HEK293 (cell line): ENCODE measurements at regions not wholly inside any gene's neighbourhood (a gene's known extent, or its start where the extent isn't known, plus 50 kb on each side); places are given as distances from the start of the nearest gene placed in this dataset.

ENCODE experiments used
- CTCF ChIA-PET: fragments of 350-600 bp; formaldehyde crosslinking; extraction: SDS; loops from one replicate; lab custom pipeline; 2021; ENCODE audit warnings: antibody characterized with exemption; lab: Yijun Ruan, JAX
- POLR2A ChIA-PET: fragments of 300-600 bp; formaldehyde crosslinking; extraction: SDS; loops from one replicate; lab custom pipeline; 2020; ENCODE audit warnings: antibody characterized with exemption, inconsistent platforms; lab: Yijun Ruan, JAX
- H3K27ac ChIP-seq: fragments of 200-500 bp; sonication (Bioruptor generic); 2 replicates; pipeline ENCODE4 v1.5.1; 2014; ENCODE audit warnings: low read depth, low read length, control low read depth, inconsistent platforms; ENCODE audit errors: extremely low read depth
- H3K36me3 ChIP-seq, 2 experiments: fragments of 200-500 bp in 1 of 2; sonication (Bioruptor generic) in 1 of 2; 1 replicate in 1 of 2; 2 replicates in 1 of 2; pipeline ENCODE4 v1.5.1; 2014 to 2017; ENCODE audit warnings: inconsistent platforms in 2 of 2, low read length in 2 of 2; ENCODE audit not compliant: control insufficient read depth in 2 of 2, insufficient read depth in 1 of 2
- H3K4me1 ChIP-seq: fragments of 200-500 bp; sonication (Bioruptor generic); 2 replicates; pipeline ENCODE4 v1.5.1; 2014; ENCODE audit warnings: mild to moderate bottlenecking, low read length, inconsistent platforms; ENCODE audit not compliant: control insufficient read depth, insufficient read depth
- H3K4me3 ChIP-seq: 2 replicates; pipeline ENCODE4 v1.5.1; 2011; ENCODE audit warnings: low read depth, mild to moderate bottlenecking, control low read depth, low read length, moderate library complexity
- H3K9me3 ChIP-seq: fragments of 200-500 bp; sonication (Bioruptor generic); 2 replicates; pipeline ENCODE4 v1.5.1; 2014; ENCODE audit warnings: low read depth, low read length, inconsistent platforms; ENCODE audit not compliant: control insufficient read depth, insufficient read depth
- BCL11A ChIP-seq: fragments of 450-650 bp; formaldehyde crosslinking; IDR thresholded peaks from 2 replicates; pipeline ENCODE4 v1.5.1; 2016; ENCODE audit warnings: low read depth, missing biosample characterization, missing genetic modification characterization
- MYNN ChIP-seq: fragments of 450-650 bp; formaldehyde crosslinking; IDR thresholded peaks from 2 replicates; pipeline ENCODE4 v1.5.1; 2016; ENCODE audit warnings: missing biosample characterization, missing genetic modification characterization, borderline replicate concordance
- MZF1 ChIP-seq: fragments of 450-650 bp; formaldehyde crosslinking; IDR thresholded peaks from 2 replicates; pipeline ENCODE4 v1.5.1; 2017; ENCODE audit warnings: missing biosample characterization, missing genetic modification characterization, borderline replicate concordance
- REPIN1 ChIP-seq: fragments of 450-650 bp; formaldehyde crosslinking; IDR thresholded peaks from 2 replicates; pipeline ENCODE4 v1.5.1; 2017; ENCODE audit warnings: missing biosample characterization, missing genetic modification characterization, low read depth
- TCF7L2 ChIP-seq: IDR thresholded peaks from 2 replicates; pipeline ENCODE4 v1.6.1; 2011; ENCODE audit warnings: low read depth, mild to moderate bottlenecking, inconsistent platforms, low read length, moderate library complexity, borderline replicate concordance
- YY1 ChIP-seq: fragments of 450-650 bp; formaldehyde crosslinking; IDR thresholded peaks from 2 replicates; pipeline ENCODE4 v1.5.1; 2018; ENCODE audit warnings: missing biosample characterization, missing genetic modification characterization
- ZNF112 ChIP-seq: fragments of 450-650 bp; formaldehyde crosslinking; IDR thresholded peaks from 2 replicates; pipeline ENCODE4 v1.5.0; 2017; ENCODE audit warnings: missing biosample characterization, missing genetic modification characterization
- ZNF175 ChIP-seq: fragments of 450-650 bp; formaldehyde crosslinking; IDR thresholded peaks from 2 replicates; pipeline ENCODE4 v1.5.1; 2016; ENCODE audit warnings: missing biosample characterization, missing genetic modification characterization
- ZNF19 ChIP-seq: fragments of 450-650 bp; formaldehyde crosslinking; IDR thresholded peaks from 2 replicates; pipeline ENCODE4; 2016; ENCODE audit warnings: missing biosample characterization, missing genetic modification characterization, low read depth
- ZNF202 ChIP-seq: fragments of 450-650 bp; formaldehyde crosslinking; IDR thresholded peaks from 2 replicates; pipeline ENCODE4 v1.5.1; 2016; ENCODE audit warnings: missing biosample characterization, missing genetic modification characterization, borderline replicate concordance
- ZNF221 ChIP-seq: fragments of 450-650 bp; formaldehyde crosslinking; IDR thresholded peaks from 2 replicates; pipeline ENCODE4 v1.5.1; 2017; ENCODE audit warnings: missing biosample characterization, missing genetic modification characterization, borderline replicate concordance
- ZNF223 ChIP-seq: fragments of 450-650 bp; formaldehyde crosslinking; IDR thresholded peaks from 2 replicates; pipeline ENCODE4 v1.5.1; 2016; ENCODE audit warnings: missing biosample characterization, missing genetic modification characterization
- ZNF266 ChIP-seq: fragments of 450-650 bp; formaldehyde crosslinking; IDR thresholded peaks from 2 replicates; pipeline ENCODE4 v1.5.1; 2016; ENCODE audit warnings: missing biosample characterization, missing genetic modification characterization, low read depth
- ZNF37A ChIP-seq: fragments of 450-650 bp; IDR thresholded peaks from 2 replicates; pipeline ENCODE4 v1.5.1; 2018; ENCODE audit warnings: missing biosample characterization, missing genetic modification characterization
- ZNF394 ChIP-seq: fragments of 450-650 bp; formaldehyde crosslinking; IDR thresholded peaks from 2 replicates; pipeline ENCODE4 v1.5.1; 2016; ENCODE audit warnings: missing biosample characterization, missing genetic modification characterization, mild to moderate bottlenecking, moderate library complexity, borderline replicate concordance
- ZNF433 ChIP-seq: fragments of 450-650 bp; formaldehyde crosslinking; IDR thresholded peaks from 2 replicates; pipeline ENCODE4 v1.5.1; 2016; ENCODE audit warnings: missing biosample characterization, missing genetic modification characterization, low read depth
- ZNF510 ChIP-seq: fragments of 450-650 bp; formaldehyde crosslinking; IDR thresholded peaks from 2 replicates; pipeline ENCODE4 v1.5.1; 2018; ENCODE audit warnings: mild to moderate bottlenecking, missing genetic modification characterization, missing biosample characterization; ENCODE audit not compliant: insufficient replicate concordance
- ZNF514 ChIP-seq: fragments of 450-650 bp; formaldehyde crosslinking; IDR thresholded peaks from 2 replicates; pipeline ENCODE4 v1.5.1; 2016; ENCODE audit warnings: missing biosample characterization, missing genetic modification characterization
- ZNF549 ChIP-seq: fragments of 450-650 bp; IDR thresholded peaks from 2 replicates; pipeline ENCODE4 v1.5.1; 2018; ENCODE audit warnings: missing biosample characterization, missing genetic modification characterization, mild to moderate bottlenecking, inconsistent platforms, moderate library complexity
- ZNF624 ChIP-seq: fragments of 450-650 bp; formaldehyde crosslinking; IDR thresholded peaks from 2 replicates; pipeline ENCODE4 v1.5.1; 2017; ENCODE audit warnings: missing biosample characterization, missing genetic modification characterization
- ZNF747 ChIP-seq: fragments of 450-650 bp; formaldehyde crosslinking; IDR thresholded peaks from 2 replicates; pipeline ENCODE4 v1.5.1; 2016; ENCODE audit warnings: missing biosample characterization, missing genetic modification characterization
- ZNF776 ChIP-seq: fragments of 450-650 bp; formaldehyde crosslinking; IDR thresholded peaks from 2 replicates; pipeline ENCODE4 v1.5.0; 2017; ENCODE audit warnings: missing biosample characterization, missing genetic modification characterization, borderline replicate concordance
- ZNF830 ChIP-seq: fragments of 450-650 bp; IDR thresholded peaks from 2 replicates; pipeline ENCODE4 v1.5.0; 2018; ENCODE audit warnings: missing biosample characterization, missing genetic modification characterization, low read depth, mild to moderate bottlenecking, moderate library complexity
- ZNF837 ChIP-seq: fragments of 450-650 bp; formaldehyde crosslinking; IDR thresholded peaks from 2 replicates; pipeline ENCODE4 v1.5.1; 2016; ENCODE audit warnings: missing biosample characterization, missing genetic modification characterization
- ZNF843 ChIP-seq: fragments of 450-650 bp; formaldehyde crosslinking; IDR thresholded peaks from 2 replicates; pipeline ENCODE4 v1.5.1; 2016; ENCODE audit warnings: missing biosample characterization, missing genetic modification characterization
- TF ChIP-seq, protein P1 (sequence below): fragments of 450-650 bp; formaldehyde crosslinking; IDR thresholded peaks from 2 replicates; pipeline ENCODE4 v1.5.1; 2016; ENCODE audit warnings: missing biosample characterization, missing genetic modification characterization, borderline replicate concordance
- TF ChIP-seq, protein P2 (sequence below): fragments of 450-650 bp; formaldehyde crosslinking; IDR thresholded peaks from 2 replicates; pipeline ENCODE4 v1.5.1; 2017; ENCODE audit warnings: missing biosample characterization, missing genetic modification characterization
- TF ChIP-seq, protein P3 (sequence below): fragments of 450-650 bp; formaldehyde crosslinking; IDR thresholded peaks from 2 replicates; pipeline ENCODE4 v1.5.1; 2016; ENCODE audit warnings: missing biosample characterization, missing genetic modification characterization
- TF ChIP-seq, protein P4 (sequence below): fragments of 450-650 bp; formaldehyde crosslinking; optimal IDR thresholded peaks from 2 replicates; pipeline ENCODE3; 2016; ENCODE audit warnings: missing biosample characterization, mild to moderate bottlenecking, missing genetic modification characterization
- TF ChIP-seq, protein P5 (sequence below): fragments of 450-650 bp; formaldehyde crosslinking; IDR thresholded peaks from 2 replicates; pipeline ENCODE4 v1.5.1; 2016; ENCODE audit warnings: missing biosample characterization, missing genetic modification characterization

DNA sequence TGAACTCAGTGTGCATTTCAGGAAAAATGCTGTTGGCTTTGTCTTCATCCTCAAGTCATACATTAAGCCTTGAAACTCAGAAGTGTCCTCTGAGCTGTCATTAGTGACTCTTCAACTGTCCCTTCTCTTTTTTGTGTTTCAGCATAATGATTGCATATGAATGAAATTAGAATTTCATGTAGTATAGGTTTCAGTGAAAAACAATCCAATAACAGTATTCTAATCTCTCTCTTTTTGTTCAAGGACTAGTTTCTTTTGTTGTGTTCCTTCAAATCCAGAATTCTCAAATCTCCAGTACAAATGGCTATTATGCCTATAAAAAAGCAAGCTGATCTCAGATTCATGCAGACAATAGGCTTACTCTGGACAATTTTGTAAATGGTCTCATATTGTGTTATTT lies 133.5 kb downstream of the QPCT start:
- Histone ChIP-seq H3K4me1 (peaks cover 5% of the 10 kb centered on the region), H3K36me3 (no peaks in the 10 kb centered on the region), H3K27ac (no peak overlapping the region), H3K4me3 (no peak overlapping the region), H3K9me3 (no peaks in the 10 kb centered on the region)
- TF ChIP-seq ZNF624 = no peak
- no peak for TF ChIP-seq ZNF747
- TF ChIP-seq MYNN (tag by site-specific recombination) = no peak
- no peak for TF ChIP-seq MZF1
- TF ChIP-seq TCF7L2 = no peak
- no peak for TF ChIP-seq ZNF221 (tag by site-specific recombination)
- TF ChIP-seq ZNF223 = no peak
- TF ChIP-seq ZNF843 (tag by site-specific recombination) = no peak
- no peak for TF ChIP-seq ZNF830 (tag by site-specific recombination)
- TF ChIP-seq REPIN1 (tag by site-specific recombination) = no peak
- TF ChIP-seq ZNF394 = no peak
- no peak for TF ChIP-seq ZNF510 (tag by site-specific recombination)
- TF ChIP-seq, protein P1, sequence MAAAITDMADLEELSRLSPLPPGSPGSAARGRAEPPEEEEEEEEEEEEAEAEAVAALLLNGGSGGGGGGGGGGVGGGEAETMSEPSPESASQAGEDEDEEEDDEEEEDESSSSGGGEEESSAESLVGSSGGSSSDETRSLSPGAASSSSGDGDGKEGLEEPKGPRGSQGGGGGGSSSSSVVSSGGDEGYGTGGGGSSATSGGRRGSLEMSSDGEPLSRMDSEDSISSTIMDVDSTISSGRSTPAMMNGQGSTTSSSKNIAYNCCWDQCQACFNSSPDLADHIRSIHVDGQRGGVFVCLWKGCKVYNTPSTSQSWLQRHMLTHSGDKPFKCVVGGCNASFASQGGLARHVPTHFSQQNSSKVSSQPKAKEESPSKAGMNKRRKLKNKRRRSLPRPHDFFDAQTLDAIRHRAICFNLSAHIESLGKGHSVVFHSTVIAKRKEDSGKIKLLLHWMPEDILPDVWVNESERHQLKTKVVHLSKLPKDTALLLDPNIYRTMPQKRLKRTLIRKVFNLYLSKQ (tag by site-specific recombination) = no peak
- TF ChIP-seq ZNF175 (tag by site-specific recombination) = no peak
- TF ChIP-seq ZNF266 (tag by site-specific recombination) = no peak
- TF ChIP-seq, protein P2, sequence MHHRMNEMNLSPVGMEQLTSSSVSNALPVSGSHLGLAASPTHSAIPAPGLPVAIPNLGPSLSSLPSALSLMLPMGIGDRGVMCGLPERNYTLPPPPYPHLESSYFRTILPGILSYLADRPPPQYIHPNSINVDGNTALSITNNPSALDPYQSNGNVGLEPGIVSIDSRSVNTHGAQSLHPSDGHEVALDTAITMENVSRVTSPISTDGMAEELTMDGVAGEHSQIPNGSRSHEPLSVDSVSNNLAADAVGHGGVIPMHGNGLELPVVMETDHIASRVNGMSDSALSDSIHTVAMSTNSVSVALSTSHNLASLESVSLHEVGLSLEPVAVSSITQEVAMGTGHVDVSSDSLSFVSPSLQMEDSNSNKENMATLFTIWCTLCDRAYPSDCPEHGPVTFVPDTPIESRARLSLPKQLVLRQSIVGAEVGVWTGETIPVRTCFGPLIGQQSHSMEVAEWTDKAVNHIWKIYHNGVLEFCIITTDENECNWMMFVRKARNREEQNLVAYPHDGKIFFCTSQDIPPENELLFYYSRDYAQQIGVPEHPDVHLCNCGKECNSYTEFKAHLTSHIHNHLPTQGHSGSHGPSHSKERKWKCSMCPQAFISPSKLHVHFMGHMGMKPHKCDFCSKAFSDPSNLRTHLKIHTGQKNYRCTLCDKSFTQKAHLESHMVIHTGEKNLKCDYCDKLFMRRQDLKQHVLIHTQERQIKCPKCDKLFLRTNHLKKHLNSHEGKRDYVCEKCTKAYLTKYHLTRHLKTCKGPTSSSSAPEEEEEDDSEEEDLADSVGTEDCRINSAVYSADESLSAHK = no peak
- no peak for TF ChIP-seq ZNF19
- no peak for TF ChIP-seq ZNF433
- TF ChIP-seq ZNF514 = no peak
- CTCF ChIA-PET = interaction anchor here (0.9 kb wide), 1 partner anchor 80 kb away, joined by 3 read pairs; no protein-coding TSS in a partner anchor
- POLR2A ChIA-PET = no interaction called here

DNA sequence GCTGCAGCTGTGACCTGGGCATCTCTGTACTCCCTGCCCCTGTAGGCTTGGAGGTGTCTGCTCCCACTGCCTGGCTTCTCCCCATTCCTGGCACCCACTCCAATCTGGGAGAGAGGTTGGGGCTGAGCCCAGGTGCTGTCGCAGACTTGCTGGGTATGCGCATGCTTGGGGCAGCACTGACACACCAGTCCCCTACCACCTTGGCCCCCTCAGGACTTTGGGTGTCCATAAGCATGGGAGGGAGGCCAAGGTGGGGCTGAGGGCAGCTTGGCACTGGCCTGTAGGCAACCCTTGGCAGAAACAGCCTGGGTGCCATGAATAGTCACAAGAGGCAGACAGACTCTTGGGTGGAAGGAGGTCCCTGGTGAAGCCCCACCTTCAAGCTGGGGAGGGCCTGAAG lies 136.8 kb downstream of the QPCT start:
- Histone ChIP-seq H3K9me3 (no peaks in the 10 kb centered on the region), H3K4me1 (no peaks in the 10 kb centered on the region), H3K36me3 (no peaks in the 10 kb centered on the region), H3K27ac (no peak overlapping the region), H3K4me3 (no peak overlapping the region)
- ChIA-PET CTCF (interaction anchor here (0.9 to 1.3 kb wide), 2 partner anchors 33 to 66 kb away, joined by 3 read pairs; no protein-coding TSS in a partner anchor), POLR2A (no interaction called here)
- no peak for TF ChIP-seq ZNF837
- no peak for TF ChIP-seq YY1 (tag by site-specific recombination)
- TF ChIP-seq ZNF549 (tag by site-specific recombination) = no peak
- TF ChIP-seq, protein P3, sequence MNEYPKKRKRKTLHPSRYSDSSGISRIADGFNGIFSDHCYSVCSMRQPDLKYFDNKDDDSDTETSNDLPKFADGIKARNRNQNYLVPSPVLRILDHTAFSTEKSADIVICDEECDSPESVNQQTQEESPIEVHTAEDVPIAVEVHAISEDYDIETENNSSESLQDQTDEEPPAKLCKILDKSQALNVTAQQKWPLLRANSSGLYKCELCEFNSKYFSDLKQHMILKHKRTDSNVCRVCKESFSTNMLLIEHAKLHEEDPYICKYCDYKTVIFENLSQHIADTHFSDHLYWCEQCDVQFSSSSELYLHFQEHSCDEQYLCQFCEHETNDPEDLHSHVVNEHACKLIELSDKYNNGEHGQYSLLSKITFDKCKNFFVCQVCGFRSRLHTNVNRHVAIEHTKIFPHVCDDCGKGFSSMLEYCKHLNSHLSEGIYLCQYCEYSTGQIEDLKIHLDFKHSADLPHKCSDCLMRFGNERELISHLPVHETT = no peak
- no peak for TF ChIP-seq ZNF776 (tag by site-specific recombination)
- TF ChIP-seq ZNF624 = no peak
- no peak for TF ChIP-seq ZNF37A (tag by site-specific recombination)
- TF ChIP-seq ZNF112 (tag by site-specific recombination) = no peak
- TF ChIP-seq ZNF202 (tag by site-specific recombination) = no peak
- TF ChIP-seq BCL11A (tag by site-specific recombination) = no peak
- TF ChIP-seq, protein P4, sequence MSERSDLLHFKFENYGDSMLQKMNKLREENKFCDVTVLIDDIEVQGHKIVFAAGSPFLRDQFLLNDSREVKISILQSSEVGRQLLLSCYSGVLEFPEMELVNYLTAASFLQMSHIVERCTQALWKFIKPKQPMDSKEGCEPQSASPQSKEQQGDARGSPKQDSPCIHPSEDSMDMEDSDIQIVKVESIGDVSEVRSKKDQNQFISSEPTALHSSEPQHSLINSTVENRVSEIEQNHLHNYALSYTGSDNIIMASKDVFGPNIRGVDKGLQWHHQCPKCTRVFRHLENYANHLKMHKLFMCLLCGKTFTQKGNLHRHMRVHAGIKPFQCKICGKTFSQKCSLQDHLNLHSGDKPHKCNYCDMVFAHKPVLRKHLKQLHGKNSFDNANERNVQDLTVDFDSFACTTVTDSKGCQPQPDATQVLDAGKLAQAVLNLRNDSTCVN (tag by site-specific recombination) = no peak
- TF ChIP-seq, protein P5, sequence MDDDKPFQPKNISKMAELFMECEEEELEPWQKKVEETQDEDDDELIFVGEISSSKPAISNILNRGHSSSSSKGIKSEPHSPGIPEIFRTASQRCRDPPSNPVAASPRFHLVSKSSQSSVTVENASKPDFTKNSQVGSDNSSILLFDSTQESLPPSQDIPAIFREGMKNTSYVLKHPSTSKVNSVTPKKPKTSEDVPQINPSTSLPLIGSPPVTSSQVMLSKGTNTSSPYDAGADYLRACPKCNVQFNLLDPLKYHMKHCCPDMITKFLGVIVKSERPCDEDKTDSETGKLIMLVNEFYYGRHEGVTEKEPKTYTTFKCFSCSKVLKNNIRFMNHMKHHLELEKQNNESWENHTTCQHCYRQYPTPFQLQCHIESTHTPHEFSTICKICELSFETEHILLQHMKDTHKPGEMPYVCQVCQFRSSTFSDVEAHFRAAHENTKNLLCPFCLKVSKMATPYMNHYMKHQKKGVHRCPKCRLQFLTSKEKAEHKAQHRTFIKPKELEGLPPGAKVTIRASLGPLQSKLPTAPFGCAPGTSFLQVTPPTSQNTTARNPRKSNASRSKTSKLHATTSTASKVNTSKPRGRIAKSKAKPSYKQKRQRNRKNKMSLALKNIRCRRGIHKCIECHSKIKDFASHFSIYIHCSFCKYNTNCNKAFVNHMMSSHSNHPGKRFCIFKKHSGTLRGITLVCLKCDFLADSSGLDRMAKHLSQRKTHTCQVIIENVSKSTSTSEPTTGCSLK = no peak
- no peak for TF ChIP-seq ZNF843 (tag by site-specific recombination)
